ENCODE measurements at regions not wholly inside any gene's neighbourhood (a gene's known extent, or its start where the extent isn't known, plus 50 kb on each side); places are given as distances from the start of the nearest gene placed in this dataset.

- no peaks in the 10 kb centered on the region for H3K79me2 ChIP-seq (ENCODE audit: insufficient read depth, low read length)
- no peak overlapping the region for H3K4me2 ChIP-seq (ENCODE audit: insufficient read depth, insufficient read length, low read length)
- no peak overlapping the region for H2BK12ac ChIP-seq (ENCODE audit: insufficient read length, low read depth, low read length)
- H2AK5ac ChIP-seq (ENCODE audit: insufficient read length, low read length), result no peak overlapping the region
- no peak overlapping the region for H3K4ac ChIP-seq (ENCODE audit: low read depth, low read length)
- H3K18ac ChIP-seq (ENCODE audit: insufficient read length, low read depth, low read length), result no peak overlapping the region
- Mint-ChIP-seq H3K9me3 (peaks cover 0 to 4% of the 10 kb centered on the region in 2 experiments; a peak in 1 of 5 replicates), H3K36me3 (ENCODE audit: insufficient read depth in 1 of 3, low read depth in 3 of 3) (no peaks in the 10 kb centered on the region; a peak in 1 of 7 replicates), H3K27ac (no peak overlapping the region; a peak in 2 of 7 replicates), H3K27me3 (ENCODE audit: low read depth) (no peaks in the 10 kb centered on the region; the same call in 1 of the 2 replicates), H3K4me3 (no peak overlapping the region), H3K4me1 (peaks cover 0 to 5% of the 10 kb centered on the region in 2 experiments; a peak in 2 of 4 replicates)
- no peak overlapping the region for H3K56ac ChIP-seq (ENCODE audit: insufficient read length, low read depth, low read length)
- no peak overlapping the region for H4K5ac ChIP-seq (ENCODE audit: insufficient read length, low read depth, low read length)
- no peaks in the 10 kb centered on the region for H3K4me1 ChIP-seq (ENCODE audit: insufficient read depth, low read length)
- no peak for TF ChIP-seq CTCF (conservative IDR thresholded peaks at IDR 0.05)
- no peak overlapping the region for H3K23ac ChIP-seq (ENCODE audit: insufficient read length, low read depth, low read length)
- no peak overlapping the region for H3K14ac ChIP-seq (ENCODE audit: insufficient read depth, low read length)
- H2BK5ac ChIP-seq (ENCODE audit: insufficient read length, low read length), result no peak overlapping the region
- H4K8ac ChIP-seq (replicated peaks; ENCODE audit: insufficient read length, low read depth, low read length), result no peak overlapping the region
- no peaks in the 10 kb centered on the region for H3K9me3 ChIP-seq (ENCODE audit: control insufficient read depth, low read depth, low read length)
- no peak overlapping the region for H2BK15ac ChIP-seq (ENCODE audit: low read depth, low read length)
- no CpG with 5 or more reads among the region's 3 CpGs for WGBS (ENCODE audit: extremely low coverage, insufficient read length, low lambda C conversion rate)
- H3K27me3 ChIP-seq (ENCODE audit: insufficient read depth, low read length), result no peaks in the 10 kb centered on the region
- H2BK20ac ChIP-seq (ENCODE audit: low read depth, low read length, poor library complexity, severe bottlenecking), result no peak overlapping the region
- H3T11ph ChIP-seq (ENCODE audit: low read length), result no peak overlapping the region
- H3K27ac ChIP-seq (ENCODE audit: insufficient read length, low read depth, low read length), result no peak overlapping the region
- DNase-seq, result no peak
- no peaks in the 10 kb centered on the region for H4K20me1 ChIP-seq (ENCODE audit: control insufficient read depth, insufficient read depth, insufficient read length)
- H3K23me2 ChIP-seq (ENCODE audit: insufficient read length, low read depth, low read length, poor library complexity, severe bottlenecking), result no peaks in the 10 kb centered on the region
- H4K91ac ChIP-seq (ENCODE audit: insufficient read length, low read depth, low read length), result no peak overlapping the region
- H2BK120ac ChIP-seq (ENCODE audit: low read depth, low read length, poor library complexity, severe bottlenecking), result no peak overlapping the region
- H3K9ac ChIP-seq (ENCODE audit: extremely low read depth, insufficient read length, low read length), result no peak overlapping the region
- no peaks in the 10 kb centered on the region for H3K79me1 ChIP-seq (ENCODE audit: insufficient read depth, low read depth, low read length, poor library complexity, severe bottlenecking)
- no peak overlapping the region for H2AFZ ChIP-seq (ENCODE audit: low read length)
Measured at GRCh38 chr4:18166925-18167324, 145.4 kb upstream of the LCORL start.
